ENCODE measurements at regions not wholly inside any gene's neighbourhood (a gene's known extent, or its start where the extent isn't known, plus 50 kb on each side); places are given as distances from the start of the nearest gene placed in this dataset.

DNA sequence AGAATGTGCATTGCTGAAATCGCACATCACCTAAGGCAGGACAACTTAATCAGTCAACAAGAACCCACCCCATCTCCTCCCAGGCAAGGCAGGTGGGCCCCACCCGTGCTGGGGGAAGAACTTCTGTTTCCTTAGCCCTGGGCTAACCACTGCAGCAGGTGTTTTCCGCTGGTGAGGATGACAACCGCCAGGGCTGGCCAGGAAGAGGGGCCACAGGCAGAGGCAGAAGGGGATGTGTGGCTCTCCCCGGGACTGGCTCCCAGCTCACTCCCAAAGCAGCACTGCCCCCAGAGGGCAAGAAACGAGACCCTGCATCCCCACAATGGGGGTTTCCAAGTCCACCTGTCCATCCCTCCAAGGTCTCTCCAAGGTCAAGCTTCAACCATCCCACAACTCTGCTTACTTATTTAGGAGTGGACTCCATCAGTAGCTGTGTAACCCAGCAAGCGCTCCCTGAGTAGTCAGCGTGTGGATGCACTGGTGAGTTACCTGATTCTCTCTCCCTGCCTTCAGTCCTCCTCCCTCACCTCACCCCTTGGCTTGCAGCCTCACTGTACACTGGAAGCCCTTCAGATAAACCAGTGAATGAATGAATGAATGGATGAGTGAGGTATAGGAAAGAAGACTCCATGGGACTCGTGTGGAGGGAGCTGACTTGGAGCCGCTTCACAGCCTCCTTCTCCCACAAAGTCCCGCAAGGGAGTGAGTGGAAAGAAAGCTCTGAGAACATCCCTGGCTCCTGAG lies 168.2 kb upstream of the CST7 start:
- Histone ChIP-seq H3K27me3 (replicated peaks; ENCODE audit: insufficient read depth, low read length) (no peaks in the 10 kb centered on the region), H3F3A (ENCODE audit: insufficient read depth, low read length) (peaks cover 10% of the 10 kb centered on the region), H2AFZ (ENCODE audit: low read length) (peak overlapping the region; percentile 41; the same call in 1 of the 2 replicates), H4K20me1 (ENCODE audit: insufficient read depth, low read length) (no peaks in the 10 kb centered on the region), H3K9me2 (replicated peaks; ENCODE audit: insufficient read depth, low read length) (no peaks in the 10 kb centered on the region), H3K4me2 (ENCODE audit: low read depth, low read length) (peak overlapping the region; percentile 20), H3K27ac (ENCODE audit: low read length) (peak overlapping the region; percentile 2; the same call in 1 of the 2 replicates), H3K9me3 (replicated peaks; ENCODE audit: insufficient read depth, low read length) (no peaks in the 10 kb centered on the region), H3K9ac (ENCODE audit: low read length) (no peak overlapping the region), H3K4me3 (ENCODE audit: low read length) (no peak overlapping the region), H3K79me2 (ENCODE audit: low read length) (no peaks in the 10 kb centered on the region), H3K36me3 (replicated peaks; ENCODE audit: insufficient read depth, low read length) (no peaks in the 10 kb centered on the region), H3K4me1 (ENCODE audit: low read length) (peaks cover 44% of the 10 kb centered on the region)
- peak; percentile 60 for DNase-seq
- TF ChIP-seq EZH2phosphoT487 (IDR thresholded peaks at IDR 0.05; ENCODE audit: low read length) = no peak
- TF ChIP-seq, protein P1, sequence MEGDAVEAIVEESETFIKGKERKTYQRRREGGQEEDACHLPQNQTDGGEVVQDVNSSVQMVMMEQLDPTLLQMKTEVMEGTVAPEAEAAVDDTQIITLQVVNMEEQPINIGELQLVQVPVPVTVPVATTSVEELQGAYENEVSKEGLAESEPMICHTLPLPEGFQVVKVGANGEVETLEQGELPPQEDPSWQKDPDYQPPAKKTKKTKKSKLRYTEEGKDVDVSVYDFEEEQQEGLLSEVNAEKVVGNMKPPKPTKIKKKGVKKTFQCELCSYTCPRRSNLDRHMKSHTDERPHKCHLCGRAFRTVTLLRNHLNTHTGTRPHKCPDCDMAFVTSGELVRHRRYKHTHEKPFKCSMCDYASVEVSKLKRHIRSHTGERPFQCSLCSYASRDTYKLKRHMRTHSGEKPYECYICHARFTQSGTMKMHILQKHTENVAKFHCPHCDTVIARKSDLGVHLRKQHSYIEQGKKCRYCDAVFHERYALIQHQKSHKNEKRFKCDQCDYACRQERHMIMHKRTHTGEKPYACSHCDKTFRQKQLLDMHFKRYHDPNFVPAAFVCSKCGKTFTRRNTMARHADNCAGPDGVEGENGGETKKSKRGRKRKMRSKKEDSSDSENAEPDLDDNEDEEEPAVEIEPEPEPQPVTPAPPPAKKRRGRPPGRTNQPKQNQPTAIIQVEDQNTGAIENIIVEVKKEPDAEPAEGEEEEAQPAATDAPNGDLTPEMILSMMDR (IDR thresholded peaks at IDR 0.05; ENCODE audit: low read length) = peak; percentile 12; the same call in 1 of the 2 replicates

DNA sequence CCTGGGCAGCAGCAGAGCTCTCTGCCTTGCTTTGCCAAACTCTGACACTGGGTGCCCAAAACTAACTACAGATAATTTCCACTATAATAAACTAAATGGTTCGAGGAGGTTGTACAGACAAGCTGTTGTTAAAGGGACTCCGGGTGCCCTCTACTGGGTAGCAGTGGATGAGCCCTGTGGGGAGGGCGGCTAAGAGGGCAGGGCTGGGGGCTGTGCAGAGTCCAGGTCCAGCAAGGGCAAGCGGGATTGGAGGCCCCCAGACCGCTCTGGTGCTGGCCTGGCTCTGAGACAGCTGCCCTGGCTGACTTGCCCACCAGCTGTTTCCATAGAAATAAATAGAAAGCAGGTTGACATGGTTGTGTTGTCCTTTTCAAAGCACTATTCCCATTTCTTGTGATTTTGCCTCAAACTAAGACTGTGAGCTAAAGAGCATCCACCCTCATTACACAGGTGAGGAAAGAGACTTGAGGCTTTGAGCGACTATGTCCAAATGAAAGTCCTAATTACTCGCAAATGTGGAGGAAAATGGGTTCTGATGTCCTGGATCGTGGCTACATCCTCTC lies 167.6 kb upstream of the CST7 start:
- Histone ChIP-seq H2AFZ (ENCODE audit: low read length) (0 out of 2 replicates have a peak overlapping the region, but pooled peaks have one; percentile 41), H3K9me3 (replicated peaks; ENCODE audit: insufficient read depth, low read length) (no peaks in the 10 kb centered on the region), H3K36me3 (replicated peaks; ENCODE audit: insufficient read depth, low read length) (no peaks in the 10 kb centered on the region), H3K4me3 (ENCODE audit: low read length) (no peak overlapping the region), H3K9ac (ENCODE audit: low read length) (no peak overlapping the region), H3F3A (ENCODE audit: insufficient read depth, low read length) (peaks cover 10% of the 10 kb centered on the region), H4K20me1 (ENCODE audit: insufficient read depth, low read length) (no peaks in the 10 kb centered on the region), H3K4me2 (ENCODE audit: low read depth, low read length) (peak overlapping the region; percentile 20; the same call in 1 of the 2 replicates), H3K27me3 (replicated peaks; ENCODE audit: insufficient read depth, low read length) (no peaks in the 10 kb centered on the region), H3K4me1 (ENCODE audit: low read length) (peaks cover 45% of the 10 kb centered on the region), H3K9me2 (replicated peaks; ENCODE audit: insufficient read depth, low read length) (no peaks in the 10 kb centered on the region), H3K27ac (ENCODE audit: low read length) (peak overlapping the region; percentile 2; the same call in 1 of the 2 replicates), H3K79me2 (ENCODE audit: low read length) (no peaks in the 10 kb centered on the region)
- TF ChIP-seq, protein P1 (IDR thresholded peaks at IDR 0.05; ENCODE audit: low read length) = peak; percentile 82
- no peak for TF ChIP-seq EZH2phosphoT487 (IDR thresholded peaks at IDR 0.05; ENCODE audit: low read length)
- peak; percentile 66 for DNase-seq

DNA sequence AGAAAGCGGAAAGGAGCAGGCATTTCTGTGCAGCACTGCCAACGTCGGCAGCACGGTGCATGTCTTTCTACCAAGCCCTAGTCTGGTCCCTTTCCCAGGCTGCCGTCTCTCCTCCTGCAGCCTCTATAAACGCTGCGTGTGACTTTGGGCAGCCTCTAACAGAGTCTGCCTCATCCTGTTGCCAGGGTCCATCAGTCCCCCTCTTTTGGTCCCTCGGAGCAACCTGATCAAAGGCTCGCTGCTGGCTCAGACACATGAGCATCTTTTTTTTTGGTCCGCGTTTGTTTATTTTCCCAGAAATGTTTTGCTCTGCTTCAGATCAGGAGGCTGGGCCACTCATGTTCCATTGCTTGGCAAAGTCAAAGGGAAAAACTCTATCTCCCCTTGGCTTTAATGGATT lies 166.8 kb upstream of the CST7 start:
- H3K4me1 ChIP-seq (ENCODE audit: low read length) = peaks cover 45% of the 10 kb centered on the region
- H3F3A ChIP-seq (ENCODE audit: insufficient read depth, low read length) = peaks cover 10% of the 10 kb centered on the region
- no peak overlapping the region for H3K4me3 ChIP-seq (ENCODE audit: low read length)
- no peaks in the 10 kb centered on the region for H3K36me3 ChIP-seq (replicated peaks; ENCODE audit: insufficient read depth, low read length)
- H3K4me2 ChIP-seq (ENCODE audit: low read depth, low read length) = no peak overlapping the region
- H3K27ac ChIP-seq (ENCODE audit: low read length) = no peak overlapping the region
- no peaks in the 10 kb centered on the region for H3K79me2 ChIP-seq (ENCODE audit: low read length)
- TF ChIP-seq EZH2 (optimal IDR thresholded peaks at IDR 0.05; ENCODE audit: low read depth, low read length) (no peak), EZH2phosphoT487 (IDR thresholded peaks at IDR 0.05; ENCODE audit: low read length) (no peak)
- TF ChIP-seq, protein P1 (IDR thresholded peaks at IDR 0.05; ENCODE audit: low read length) = no peak
- no peaks in the 10 kb centered on the region for H4K20me1 ChIP-seq (ENCODE audit: insufficient read depth, low read length)
- no peaks in the 10 kb centered on the region for H3K27me3 ChIP-seq (replicated peaks; ENCODE audit: insufficient read depth, low read length)
- H3K9ac ChIP-seq (ENCODE audit: low read length) = no peak overlapping the region
- no peak for DNase-seq
- no peak overlapping the region for H2AFZ ChIP-seq (ENCODE audit: low read length)
- H3K9me2 ChIP-seq (replicated peaks; ENCODE audit: insufficient read depth, low read length) = no peaks in the 10 kb centered on the region
- no peaks in the 10 kb centered on the region for H3K9me3 ChIP-seq (replicated peaks; ENCODE audit: insufficient read depth, low read length)
